ENCODE measurements at regions not wholly inside any gene's neighbourhood (a gene's known extent, or its start where the extent isn't known, plus 50 kb on each side); places are given as distances from the start of the nearest gene placed in this dataset.

DNA sequence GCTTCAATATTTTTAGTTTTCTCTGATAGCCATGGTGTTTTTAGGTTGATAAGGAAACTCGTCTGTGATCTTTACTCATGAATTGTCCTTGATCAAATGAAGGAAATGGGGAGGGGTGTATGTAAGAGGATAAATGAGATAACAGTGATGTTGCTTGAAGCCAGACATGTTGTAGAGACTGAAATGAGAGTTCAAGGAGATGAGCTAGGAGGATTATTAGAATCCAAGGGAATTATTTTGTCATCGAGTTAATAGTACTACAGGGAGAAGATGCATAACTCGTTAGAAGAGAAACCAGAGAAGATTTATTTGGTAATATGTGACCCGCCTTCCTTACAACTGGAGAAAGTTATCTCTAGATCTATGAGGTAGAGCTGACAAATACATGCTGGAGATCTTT lies 371.3 kb upstream of the DDHD1 start:
- no peak overlapping the region for H3K4me3 Mint-ChIP-seq
- no peak overlapping the region for H3T11ph ChIP-seq (ENCODE audit: low read length)
- no peaks in the 10 kb centered on the region for H3K23me2 ChIP-seq (ENCODE audit: insufficient read length, low read depth, low read length, poor library complexity, severe bottlenecking)
- H4K91ac ChIP-seq (ENCODE audit: insufficient read length, low read depth, low read length): no peak overlapping the region
- no peak overlapping the region for H2BK12ac ChIP-seq (ENCODE audit: insufficient read length, low read depth, low read length)
- no peak overlapping the region for H2BK15ac ChIP-seq (ENCODE audit: low read depth, low read length)
- no peak overlapping the region for H4K5ac ChIP-seq (ENCODE audit: insufficient read length, low read depth, low read length)
- peaks cover 7 to 8% of the 10 kb centered on the region in 2 experiments for H3K4me1 Mint-ChIP-seq
- no peak overlapping the region for H3K18ac ChIP-seq (ENCODE audit: insufficient read length, low read depth, low read length)
- no peak for DNase-seq
- H4K20me1 ChIP-seq (ENCODE audit: control insufficient read depth, insufficient read depth, insufficient read length): no peaks in the 10 kb centered on the region
- no peak overlapping the region for H2BK120ac ChIP-seq (ENCODE audit: low read depth, low read length, poor library complexity, severe bottlenecking)
- H3K27ac ChIP-seq (ENCODE audit: insufficient read length, low read depth, low read length): no peak overlapping the region
- no peak overlapping the region for H3K23ac ChIP-seq (ENCODE audit: insufficient read length, low read depth, low read length)
- H3K9me3 ChIP-seq (ENCODE audit: control insufficient read depth, low read depth, low read length): no peaks in the 10 kb centered on the region
- no peaks in the 10 kb centered on the region for H3K27me3 Mint-ChIP-seq (ENCODE audit: low read depth)
- no peak overlapping the region for H3K4me2 ChIP-seq (ENCODE audit: insufficient read depth, insufficient read length, low read length)
- H3K4me1 ChIP-seq (ENCODE audit: insufficient read depth, low read length): no peaks in the 10 kb centered on the region; the same call in 1 of the 2 replicates
- no peak overlapping the region for H3K56ac ChIP-seq (ENCODE audit: insufficient read length, low read depth, low read length)
- H3K14ac ChIP-seq (ENCODE audit: insufficient read depth, low read length): no peak overlapping the region
- H3K9me3 Mint-ChIP-seq: peaks cover 2 to 4% of the 10 kb centered on the region in 2 experiments; a peak in 2 of 5 replicates
- WGBS (ENCODE audit: extremely low coverage, insufficient read length, low lambda C conversion rate): no CpG with 5 or more reads among the region's 4 CpGs
- H3K4ac ChIP-seq (ENCODE audit: low read depth, low read length): no peak overlapping the region
- no peak overlapping the region for H2BK5ac ChIP-seq (ENCODE audit: insufficient read length, low read length)
- no peak overlapping the region for H3K9ac ChIP-seq (ENCODE audit: extremely low read depth, insufficient read length, low read length)
- no peak overlapping the region for H4K8ac ChIP-seq (replicated peaks; ENCODE audit: insufficient read length, low read depth, low read length)
- no peaks in the 10 kb centered on the region for H3K79me1 ChIP-seq (ENCODE audit: insufficient read depth, low read depth, low read length, poor library complexity, severe bottlenecking)
- H2BK20ac ChIP-seq (ENCODE audit: low read depth, low read length, poor library complexity, severe bottlenecking): no peak overlapping the region
- no peaks in the 10 kb centered on the region for H3K79me2 ChIP-seq (ENCODE audit: insufficient read depth, low read length)
- no peak overlapping the region for H3K27ac Mint-ChIP-seq
- TF ChIP-seq, protein P1, sequence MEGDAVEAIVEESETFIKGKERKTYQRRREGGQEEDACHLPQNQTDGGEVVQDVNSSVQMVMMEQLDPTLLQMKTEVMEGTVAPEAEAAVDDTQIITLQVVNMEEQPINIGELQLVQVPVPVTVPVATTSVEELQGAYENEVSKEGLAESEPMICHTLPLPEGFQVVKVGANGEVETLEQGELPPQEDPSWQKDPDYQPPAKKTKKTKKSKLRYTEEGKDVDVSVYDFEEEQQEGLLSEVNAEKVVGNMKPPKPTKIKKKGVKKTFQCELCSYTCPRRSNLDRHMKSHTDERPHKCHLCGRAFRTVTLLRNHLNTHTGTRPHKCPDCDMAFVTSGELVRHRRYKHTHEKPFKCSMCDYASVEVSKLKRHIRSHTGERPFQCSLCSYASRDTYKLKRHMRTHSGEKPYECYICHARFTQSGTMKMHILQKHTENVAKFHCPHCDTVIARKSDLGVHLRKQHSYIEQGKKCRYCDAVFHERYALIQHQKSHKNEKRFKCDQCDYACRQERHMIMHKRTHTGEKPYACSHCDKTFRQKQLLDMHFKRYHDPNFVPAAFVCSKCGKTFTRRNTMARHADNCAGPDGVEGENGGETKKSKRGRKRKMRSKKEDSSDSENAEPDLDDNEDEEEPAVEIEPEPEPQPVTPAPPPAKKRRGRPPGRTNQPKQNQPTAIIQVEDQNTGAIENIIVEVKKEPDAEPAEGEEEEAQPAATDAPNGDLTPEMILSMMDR (conservative IDR thresholded peaks at IDR 0.05): no peak
- H3K36me3 Mint-ChIP-seq (ENCODE audit: insufficient read depth in 1 of 3, low read depth in 3 of 3): peaks cover 0 to 2% (median 0%) of the 10 kb centered on the region in 3 experiments; a peak in 1 of 7 replicates
- H3K27me3 ChIP-seq (ENCODE audit: insufficient read depth, low read length): no peaks in the 10 kb centered on the region
- no peak overlapping the region for H2AFZ ChIP-seq (ENCODE audit: low read length)
- no peak overlapping the region for H2AK5ac ChIP-seq (ENCODE audit: insufficient read length, low read length)
